ENCODE measurements at regions not wholly inside any gene's neighbourhood (a gene's known extent, or its start where the extent isn't known, plus 50 kb on each side); places are given as distances from the start of the nearest gene placed in this dataset.

DNA sequence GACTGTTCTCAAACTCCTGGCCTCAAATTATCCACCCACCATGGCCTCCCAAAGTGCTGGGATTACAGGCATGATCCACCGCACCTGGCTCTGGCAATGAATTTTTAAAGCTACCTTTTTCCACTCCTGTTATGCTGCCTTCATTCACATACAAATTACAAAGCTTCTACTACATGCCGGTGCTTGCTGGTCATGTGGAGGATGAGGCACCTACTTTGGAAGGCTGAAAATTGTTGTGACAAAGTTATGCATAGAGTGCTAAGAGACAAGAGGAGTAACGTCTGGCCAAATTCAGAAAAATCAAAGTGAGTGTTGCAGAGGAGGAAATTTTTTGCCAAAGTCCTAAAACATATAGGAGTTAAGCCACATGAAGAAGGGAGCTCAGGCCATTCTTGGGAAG is 191.7 kb upstream of the PPFIA2 start:
- no peak for DNase-seq

GRCh38 chr12:81949841-81950308 is 190.7 kb upstream of the PPFIA2 start:
- DNase-seq: no peak

GRCh38 chr12:81949416-81949815 is 190.3 kb upstream of the PPFIA2 start:
- DNase-seq: no peak

DNA sequence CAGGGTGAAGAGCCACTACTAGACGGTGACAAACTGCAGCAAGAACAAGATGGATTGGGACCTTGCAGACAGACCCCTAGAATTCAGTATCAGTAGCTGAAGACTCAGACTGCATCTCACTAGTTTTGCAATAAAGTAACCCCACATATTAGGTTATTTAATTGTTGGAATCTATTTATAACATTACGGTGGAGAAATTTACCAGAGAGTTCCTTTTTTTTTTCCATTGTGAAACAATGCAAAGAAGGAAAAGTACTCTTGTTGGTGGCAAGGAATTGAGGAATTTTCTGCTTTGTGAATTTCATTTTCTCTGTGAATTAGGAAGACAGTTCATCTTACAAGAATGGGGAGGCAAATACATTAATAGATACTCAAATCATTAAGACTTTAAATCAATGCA is 185.7 kb upstream of the PPFIA2 start:
- no peak for DNase-seq

DNA sequence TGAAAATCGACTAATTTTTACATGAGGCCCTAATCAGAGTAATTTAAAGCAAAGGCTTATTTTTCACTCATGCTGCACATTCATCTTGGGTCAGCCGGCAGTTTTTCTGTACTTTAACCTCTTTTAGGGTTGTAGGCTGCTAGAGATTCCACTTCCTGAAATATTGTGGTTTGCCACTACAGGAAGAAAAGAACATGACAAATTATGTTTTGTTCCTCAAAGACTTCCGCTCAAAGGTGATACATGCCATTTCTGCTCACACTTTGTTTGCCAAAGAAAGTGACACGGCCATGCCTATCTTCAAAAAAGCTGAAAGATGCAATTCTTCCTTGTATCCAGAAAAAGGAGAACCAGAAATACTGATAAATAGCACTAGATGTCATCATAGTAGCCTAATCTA is 183.4 kb upstream of the PPFIA2 start:
- no peak for DNase-seq

DNA sequence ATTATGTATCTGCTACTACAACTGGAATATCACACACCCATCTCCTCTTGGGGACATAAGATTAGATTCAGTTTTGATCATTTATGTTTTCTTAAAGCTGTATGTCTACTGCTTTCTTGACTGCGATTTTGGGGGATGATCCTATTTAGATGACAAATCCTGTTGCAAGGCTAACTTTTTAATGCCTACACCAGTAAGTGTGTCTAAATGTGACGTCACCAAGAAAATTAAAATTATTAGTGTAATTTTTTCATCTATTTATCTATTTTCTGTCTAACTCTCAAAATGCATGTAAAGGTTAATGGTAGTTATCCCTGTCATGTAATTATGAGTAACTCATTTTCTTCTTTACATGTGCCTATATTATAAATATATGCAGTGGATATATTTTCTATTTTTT is 170.9 kb upstream of the PPFIA2 start:
- DNase-seq: no peak

- peak; percentile 6 for DNase-seq
Measured at GRCh38 chr12:81896771-81897170, 137.6 kb upstream of the PPFIA2 start.

DNA sequence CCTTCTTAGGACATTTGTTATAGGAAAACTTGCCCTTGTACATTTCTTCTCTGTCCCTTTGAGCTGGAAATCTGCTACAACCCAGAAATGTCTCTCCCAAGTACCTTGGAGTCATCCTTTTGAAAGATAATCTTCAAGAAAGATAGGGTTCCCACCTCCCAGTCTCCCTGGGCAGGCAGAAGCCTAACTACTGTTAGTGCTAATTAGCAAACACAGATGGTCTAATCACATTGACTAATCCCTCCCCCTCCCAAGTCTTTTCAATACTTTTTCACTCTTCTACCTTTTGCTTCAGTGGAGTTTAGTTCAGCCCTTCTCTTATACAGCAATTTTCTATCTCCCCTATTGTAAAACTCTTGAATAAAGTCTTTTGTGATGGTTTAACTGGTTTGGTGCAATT is 129.8 kb upstream of the PPFIA2 start:
- DNase-seq: no peak

- no peak for DNase-seq
Measured at GRCh38 chr12:81888106-81888740, 129.1 kb upstream of the PPFIA2 start.

DNA sequence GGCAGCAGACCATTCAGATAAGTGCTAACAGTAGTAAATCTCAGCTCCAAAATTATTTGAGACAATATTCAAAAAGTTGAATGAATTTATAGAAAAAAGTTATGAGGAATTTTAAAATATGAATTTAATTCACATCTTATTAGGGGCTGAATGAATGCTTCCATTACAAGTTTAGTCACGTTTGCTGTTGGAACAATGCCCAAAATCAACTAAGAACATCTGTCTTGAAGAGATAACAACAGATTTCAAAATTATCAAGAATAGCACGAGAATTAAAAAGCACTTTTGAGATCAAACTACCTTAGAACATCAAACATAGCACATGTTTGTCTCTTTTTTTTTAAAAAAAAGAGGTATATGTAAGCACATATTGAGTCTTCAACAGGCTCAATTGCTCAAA is 115.4 kb upstream of the PPFIA2 start:
- DNase-seq: no peak

GRCh38 chr12:81874166-81874565 is 115.0 kb upstream of the PPFIA2 start:
- DNase-seq: no peak

DNA sequence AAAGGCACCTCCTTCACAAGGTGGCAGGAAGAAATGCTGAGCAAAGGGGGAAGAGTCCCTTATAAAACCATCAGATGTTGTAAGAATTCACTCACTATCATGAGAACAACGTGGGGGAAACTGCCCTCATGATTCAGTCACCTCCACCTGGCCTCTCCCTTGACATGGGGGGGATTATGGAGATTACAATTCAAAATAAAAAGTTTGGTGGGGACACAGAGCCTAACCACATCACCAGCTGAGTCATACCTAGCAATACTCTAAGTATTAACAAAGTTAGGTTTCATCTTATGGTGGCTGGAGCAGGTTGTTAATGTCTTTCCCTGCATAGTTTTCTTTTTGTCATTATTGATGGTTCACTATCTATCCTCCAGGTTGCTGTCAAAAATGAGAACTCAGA is 113.2 kb upstream of the PPFIA2 start:
- DNase-seq: no peak

- no peak for DNase-seq
Measured at GRCh38 chr12:81866081-81866480, 106.9 kb upstream of the PPFIA2 start.

DNA sequence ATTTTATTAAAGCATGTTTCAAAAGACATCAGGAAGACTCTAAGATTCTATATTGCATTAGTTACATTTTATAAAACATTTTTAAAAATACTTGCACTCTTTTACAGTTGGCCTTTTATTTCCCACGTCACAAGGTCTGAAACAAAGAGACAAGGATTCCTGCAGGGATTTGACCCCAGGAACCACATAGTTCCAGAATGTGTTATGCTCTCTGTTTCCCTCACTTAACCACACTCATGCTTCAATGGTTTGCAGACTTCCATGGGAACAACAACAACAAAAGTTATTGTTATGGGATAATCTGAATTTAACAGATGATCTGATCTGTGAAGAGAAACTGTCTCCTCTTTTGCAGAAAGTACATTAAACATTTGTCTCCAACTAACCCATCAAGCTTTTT is 104.3 kb upstream of the PPFIA2 start:
- DNase-seq: no peak

DNA sequence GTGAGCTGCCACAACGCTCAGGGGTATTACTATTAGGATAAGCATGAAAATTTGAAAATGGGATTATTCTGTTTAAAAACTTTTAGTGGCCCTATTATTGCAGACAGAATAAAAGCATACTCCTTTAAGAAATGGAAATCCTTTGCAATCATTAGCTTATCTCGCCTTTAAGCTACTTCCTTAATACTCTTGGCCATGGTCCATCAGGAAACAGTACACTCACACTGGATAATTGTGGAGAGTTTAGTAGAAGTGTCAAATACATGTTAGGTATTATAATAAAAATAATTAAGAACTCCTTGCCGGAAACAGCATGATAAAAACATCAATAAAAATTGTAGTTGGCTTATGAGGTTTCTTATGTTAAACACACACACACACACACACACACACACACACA is 100.4 kb upstream of the PPFIA2 start:
- DNase-seq: no peak

- no peak for DNase-seq
Measured at GRCh38 chr12:81843599-81843998, 84.4 kb upstream of the PPFIA2 start.

DNA sequence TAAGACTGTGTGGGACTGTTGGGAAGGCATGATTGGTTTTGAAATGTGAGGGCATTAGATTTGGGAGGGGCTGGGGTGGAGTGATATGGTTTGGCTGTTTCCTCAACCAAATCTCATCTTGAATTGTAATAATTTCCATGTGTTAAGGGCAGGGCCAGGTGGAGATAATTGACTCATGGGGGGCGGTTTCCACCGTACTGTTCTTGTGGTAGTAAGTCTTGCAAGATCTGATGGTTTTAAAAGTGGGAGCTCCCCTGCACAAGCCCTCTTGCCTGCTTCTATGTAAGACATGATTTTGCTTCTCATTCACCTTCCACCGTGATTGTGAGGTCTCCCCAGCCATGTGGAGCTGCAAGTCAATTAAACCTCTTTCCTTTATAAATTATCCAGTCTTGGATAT is 76.6 kb upstream of the PPFIA2 start:
- peak; percentile 64 for DNase-seq

GRCh38 chr12:81819991-81820633 is 61.0 kb upstream of the PPFIA2 start:
- DNase-seq: no peak

- no peak for DNase-seq
Measured at GRCh38 chr12:81815611-81816010, 56.5 kb upstream of the PPFIA2 start.

- no peak for DNase-seq
Measured at GRCh38 chr12:81811778-81812125, 52.6 kb upstream of the PPFIA2 start.

DNA sequence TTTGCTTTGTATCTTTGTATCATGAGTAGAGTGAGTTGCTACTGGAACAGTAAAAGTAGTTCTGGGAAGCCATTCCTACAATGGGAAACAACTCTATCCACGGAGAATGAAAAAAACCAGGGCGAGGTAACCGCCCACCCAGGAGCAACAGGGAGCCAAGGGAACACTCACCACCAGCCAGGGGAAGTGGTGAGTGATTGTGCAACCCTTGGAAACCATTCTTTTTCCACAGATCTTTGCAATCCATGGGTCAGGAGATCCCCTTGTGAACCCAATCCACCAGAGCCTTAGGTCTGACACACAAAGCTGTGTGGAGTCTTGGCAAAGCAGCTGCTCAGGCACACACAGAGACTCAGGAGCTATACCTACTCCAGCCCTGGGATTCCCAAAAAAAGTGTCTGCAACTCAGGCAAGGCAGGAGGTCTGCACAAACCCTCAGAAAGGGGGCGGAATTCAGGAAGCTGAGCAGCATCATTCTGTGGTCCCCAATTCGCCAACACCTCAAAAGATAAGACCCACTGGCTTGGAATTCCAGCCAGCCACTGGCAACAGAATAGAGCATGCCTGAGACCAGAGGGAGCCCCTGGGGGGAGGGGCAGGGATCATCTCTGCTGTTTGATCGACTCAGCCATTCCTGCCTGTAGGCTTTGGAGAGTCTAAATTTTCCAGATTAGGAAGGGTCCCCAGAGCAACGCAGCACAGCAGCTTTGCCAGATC is 52.1 kb upstream of the PPFIA2 start:
- DNase-seq: no peak

- no peak for DNase-seq
Measured at GRCh38 chr12:81809829-81810595, 50.9 kb upstream of the PPFIA2 start.

- DNase-seq: no peak
Measured at GRCh38 chr12:81809113-81809777, 50.1 kb upstream of the PPFIA2 start.

All from stimulated activated CD4-positive, alpha-beta T cell treated with anti-CD3 and anti-CD28 coated beads, Interleukin-1b, Interleukin-23, amount 100 ng/mL, for 48 hours (primary cell).